Activated naive CD4-positive, alpha-beta T cell (primary cell): ENCODE measurements at regions not wholly inside any gene's neighbourhood (a gene's known extent, or its start where the extent isn't known, plus 50 kb on each side); places are given as distances from the start of the nearest gene placed in this dataset.
"Not testable (repeated sequence)": the region's sequence is repeated elsewhere in the genome, so short reads cannot be mapped to it uniquely, and the experiment has no call there.

Experiments
- DNase-seq, 4 experiments: peaks; one replicate each; lab custom pipeline; 2025; lab: John Stamatoyannopoulos, UW

DNA sequence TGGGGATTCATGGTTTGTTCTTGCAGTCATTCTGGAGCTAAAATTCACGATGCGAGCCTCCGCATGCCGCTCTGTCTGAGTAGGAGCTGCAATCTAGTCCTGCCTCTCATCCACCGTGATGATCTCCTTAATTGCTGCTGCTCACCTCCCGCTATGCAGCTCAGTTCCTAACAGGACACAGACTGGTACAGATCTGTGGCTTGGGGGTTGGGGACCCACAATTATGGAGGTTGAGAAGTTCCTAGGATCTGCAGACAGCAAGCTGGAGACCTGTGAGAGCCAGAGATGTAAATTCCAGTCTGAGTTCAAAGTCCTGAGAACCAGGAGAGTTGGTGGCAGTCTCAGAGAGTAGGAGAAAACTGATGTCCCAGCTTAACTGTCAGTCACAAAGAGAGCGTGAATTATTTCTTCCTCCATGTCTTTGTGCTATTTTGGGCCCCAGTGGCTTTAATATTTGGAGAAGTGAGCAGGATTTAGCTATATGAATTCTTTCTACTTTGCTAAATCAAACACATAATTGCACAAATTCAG, 378.7 kb upstream of the MAN1A1 start:
- DNase-seq: no peak

DNA sequence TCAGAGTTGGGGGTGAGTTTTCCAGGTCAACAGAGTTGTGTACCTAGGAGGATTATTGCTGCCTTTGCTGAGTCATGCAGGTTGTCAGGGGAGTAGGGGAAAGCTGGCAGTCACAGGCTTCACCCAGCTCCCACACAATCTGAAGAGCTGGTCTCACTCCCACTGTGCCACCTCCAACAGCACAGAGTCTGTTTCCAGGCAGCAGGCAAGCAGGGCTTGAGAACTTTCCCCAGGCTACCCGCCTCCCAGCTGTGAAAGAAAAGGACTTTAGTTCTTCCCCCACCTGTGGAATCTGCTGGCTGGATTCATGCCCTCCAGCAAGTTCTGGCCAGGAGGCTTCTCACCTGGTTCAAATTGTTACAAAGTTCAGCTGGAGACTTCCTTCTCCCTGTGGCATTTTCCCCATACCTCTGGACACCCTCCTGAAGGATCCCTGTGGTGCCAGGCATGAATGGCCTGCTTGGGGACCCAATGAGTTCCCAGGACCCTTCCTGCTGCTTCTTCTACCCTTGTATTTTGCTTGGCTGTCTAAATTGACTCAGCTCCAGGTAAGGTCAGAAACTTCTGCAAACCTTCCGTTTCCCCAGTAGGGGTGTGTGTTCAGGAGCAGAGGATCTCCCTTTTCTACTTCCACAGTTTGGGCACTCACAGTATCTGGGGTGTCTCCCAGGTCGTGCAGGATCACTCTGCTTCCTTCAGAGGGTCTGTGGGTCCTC, 378.1 kb upstream of the MAN1A1 start:
- DNase-seq: no peak

DNA sequence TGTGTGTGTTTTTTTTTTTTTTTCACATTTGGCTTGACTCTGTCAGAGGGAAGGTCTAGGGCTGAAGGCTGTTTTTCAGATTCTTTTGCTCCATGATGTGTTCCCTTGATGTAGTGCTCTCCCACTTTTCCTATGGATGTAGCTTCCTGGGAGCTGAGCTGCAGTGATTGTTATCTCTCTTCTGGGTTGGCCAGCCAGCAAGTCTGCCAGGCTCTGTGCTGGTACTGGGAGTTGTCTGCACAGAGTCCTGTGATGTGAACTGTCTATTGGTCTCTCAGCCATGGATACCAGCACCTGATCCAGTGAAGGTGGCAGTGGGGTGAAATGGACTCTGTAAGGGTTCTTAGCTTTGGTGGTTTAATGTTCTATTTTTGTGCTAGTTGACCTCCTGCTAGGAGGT, 377.4 kb upstream of the MAN1A1 start:
- DNase-seq: not testable (repeated sequence)

DNA sequence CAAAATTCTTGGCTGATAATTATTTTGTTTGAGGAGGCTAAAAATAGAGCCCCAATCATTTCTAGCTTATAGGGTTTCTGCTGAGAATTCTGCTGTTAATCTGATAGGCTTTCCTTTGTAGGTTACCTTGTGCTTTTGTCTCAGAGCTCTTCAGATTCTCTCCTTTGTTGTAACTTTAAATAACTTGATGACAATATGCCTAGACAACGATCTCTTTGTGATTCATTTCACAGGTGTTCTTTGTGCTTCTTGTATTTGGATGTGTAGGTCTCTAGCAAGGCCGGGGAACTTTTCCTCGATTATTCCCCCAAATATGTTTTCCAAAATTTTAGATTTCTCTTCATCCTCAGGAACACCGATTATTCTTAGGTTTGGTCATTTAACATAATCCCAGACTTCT, 376.5 kb upstream of the MAN1A1 start:
- DNase-seq: no peak

DNA sequence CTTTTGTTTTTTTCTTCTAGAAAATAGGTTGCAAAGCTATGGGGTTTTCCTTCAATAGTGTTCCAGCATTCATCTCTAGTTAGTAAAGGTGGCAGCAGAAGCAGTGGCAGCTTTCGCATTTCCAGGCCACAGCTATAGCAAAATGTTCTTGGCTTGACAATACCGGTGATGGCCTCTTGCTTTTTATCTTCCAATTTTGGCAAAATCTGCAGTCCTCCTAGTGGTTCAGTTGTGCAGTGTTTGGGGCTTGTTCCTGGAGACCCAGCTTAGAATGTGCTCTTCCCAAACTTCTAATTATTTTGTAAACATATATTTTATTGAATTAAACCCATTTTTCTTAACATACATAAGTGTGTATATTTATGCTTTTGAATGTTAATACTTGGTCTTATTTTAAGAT, 370.6 kb upstream of the MAN1A1 start:
- no peak for DNase-seq

DNA sequence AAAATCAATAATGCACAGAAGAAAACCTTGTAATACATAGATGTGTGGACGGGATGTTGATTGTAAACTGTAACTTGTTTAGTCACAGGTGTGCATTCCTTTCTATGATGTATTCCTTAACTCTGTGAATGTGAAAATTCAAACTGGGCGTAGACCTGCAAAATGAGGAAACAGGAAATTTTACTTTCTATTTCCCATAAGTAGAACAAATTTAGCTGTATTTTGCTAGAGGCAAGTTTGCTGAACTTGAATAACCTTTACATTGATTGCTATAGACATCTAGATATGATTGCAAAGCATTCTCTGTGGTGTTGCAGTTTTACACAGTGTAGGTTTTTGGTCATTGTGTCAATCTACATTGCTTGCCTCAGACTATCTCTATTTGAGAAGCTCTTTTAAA, 368.4 kb upstream of the MAN1A1 start:
- no peak for DNase-seq

DNA sequence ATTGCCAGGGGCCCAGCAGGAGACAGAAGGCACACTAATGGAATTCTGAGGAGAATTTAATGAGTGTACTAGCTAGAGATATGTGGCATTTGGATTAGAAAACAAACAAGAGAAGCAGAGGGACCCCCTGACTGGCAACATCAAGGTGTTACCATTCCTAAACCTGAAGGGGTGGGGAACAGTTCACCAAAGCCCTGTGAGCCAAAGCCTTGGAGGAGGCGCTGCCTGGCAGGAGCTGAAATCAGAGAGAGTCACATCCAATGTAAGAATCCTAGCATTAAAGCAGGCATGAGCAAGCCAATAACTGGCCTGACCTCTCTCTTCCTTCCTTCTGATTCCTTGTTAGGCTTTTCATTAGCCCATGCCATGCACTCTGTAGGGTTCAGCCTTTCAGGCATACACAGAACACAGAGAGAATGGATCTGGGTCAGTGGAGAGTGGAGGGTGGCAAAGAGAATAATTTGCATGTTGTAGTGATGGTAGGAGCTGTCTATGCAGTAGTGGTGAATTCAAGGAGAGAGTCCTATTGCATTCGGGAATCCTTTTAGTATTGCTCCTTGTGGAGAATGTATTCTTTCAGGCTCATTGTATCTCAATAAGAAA, 367.2 kb upstream of the MAN1A1 start:
- DNase-seq: no peak

DNA sequence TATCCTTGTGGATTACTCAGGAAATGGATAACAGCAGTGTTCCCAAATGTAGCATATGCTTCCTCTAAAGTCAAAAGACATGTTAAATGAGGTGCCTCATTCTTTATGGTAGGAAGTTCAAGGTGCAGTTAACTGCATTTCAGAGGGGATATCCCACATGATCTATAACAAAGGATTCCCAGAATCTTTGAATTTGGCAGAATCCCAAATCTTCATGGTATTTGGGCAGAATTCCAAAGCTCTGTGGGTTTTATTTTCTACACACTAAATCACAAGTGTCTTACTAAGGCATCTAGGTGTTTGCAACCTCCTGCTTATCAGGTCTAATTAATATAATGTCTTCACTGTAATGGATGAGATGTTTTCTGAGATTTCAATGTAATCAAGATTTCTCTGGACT, 364.3 kb upstream of the MAN1A1 start:
- DNase-seq: no peak

DNA sequence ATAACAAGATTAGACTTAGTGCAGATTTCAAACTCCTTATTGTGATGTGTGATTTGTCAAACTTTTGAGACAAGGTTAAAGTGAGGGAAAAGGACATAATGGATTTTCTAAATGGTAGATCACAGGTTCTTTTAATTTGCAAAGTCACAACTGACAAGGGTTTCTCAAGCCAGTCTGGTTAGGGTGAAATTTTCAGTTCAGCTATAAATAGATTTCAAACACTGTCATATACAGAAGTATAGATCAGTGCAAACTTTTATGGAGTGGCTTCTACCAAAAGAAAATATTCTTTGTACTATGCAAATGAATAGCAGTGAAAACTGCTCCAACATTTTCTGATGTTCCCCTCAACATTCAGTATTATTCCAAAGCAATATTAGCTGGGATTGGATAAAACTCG, 337.1 kb upstream of the MAN1A1 start:
- no peak for DNase-seq

DNA sequence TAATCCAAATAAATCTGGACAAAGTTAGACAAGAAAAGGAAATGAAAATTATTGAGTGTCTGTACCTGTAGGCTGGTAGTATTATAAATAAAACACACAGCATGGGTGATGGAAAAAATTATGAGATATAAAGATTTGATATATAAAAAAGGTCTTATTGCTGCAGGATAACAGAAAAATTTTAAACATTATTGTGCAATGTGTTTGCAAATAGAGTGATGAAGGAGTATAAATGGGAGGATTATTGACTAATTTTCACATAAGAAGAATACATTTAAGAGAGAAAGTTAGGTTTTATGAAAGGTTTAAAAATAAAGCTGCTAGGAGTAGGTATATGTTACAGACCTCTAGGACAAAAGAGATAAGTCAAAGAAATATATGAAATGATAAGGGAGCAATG, 336.7 kb upstream of the MAN1A1 start:
- no peak for DNase-seq

DNA sequence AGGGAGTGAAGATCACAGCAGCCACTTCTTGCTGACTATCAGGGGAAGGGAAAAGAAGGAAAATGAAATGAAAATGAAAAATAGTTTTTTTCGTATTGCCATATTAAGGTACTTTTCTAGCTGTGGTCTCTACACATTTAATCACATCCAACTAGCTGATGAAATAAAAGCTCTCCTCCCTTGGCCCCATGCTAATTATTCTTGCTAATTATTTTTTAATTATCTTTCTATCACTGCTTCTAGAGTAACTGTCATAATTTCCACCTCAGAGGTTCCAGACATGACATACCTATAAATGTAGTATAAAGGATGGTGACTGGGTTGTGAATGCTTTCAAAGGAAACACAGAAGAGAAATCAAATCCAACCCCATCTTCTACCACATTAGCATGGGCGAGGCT, 334.1 kb upstream of the MAN1A1 start:
- DNase-seq: no peak

DNA sequence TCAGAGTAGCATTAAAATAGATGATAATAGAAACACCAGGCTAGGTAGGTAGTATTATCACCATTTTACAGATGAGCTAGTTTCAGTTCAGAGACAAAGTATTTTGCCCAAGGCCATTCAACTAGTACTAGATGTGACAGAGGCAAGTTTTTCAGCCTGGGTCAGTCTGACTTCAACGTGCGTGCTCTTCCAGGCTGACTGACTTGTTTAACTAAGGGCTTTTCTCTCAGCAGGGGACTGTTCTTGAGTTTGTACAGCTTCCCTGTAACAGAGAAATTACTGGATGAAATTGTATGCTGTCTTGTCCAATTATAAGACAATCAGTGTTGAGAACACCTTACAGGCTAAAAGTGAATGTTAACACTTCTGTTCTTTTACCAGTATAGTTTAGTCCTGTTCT, 333.5 kb upstream of the MAN1A1 start:
- DNase-seq: no peak

DNA sequence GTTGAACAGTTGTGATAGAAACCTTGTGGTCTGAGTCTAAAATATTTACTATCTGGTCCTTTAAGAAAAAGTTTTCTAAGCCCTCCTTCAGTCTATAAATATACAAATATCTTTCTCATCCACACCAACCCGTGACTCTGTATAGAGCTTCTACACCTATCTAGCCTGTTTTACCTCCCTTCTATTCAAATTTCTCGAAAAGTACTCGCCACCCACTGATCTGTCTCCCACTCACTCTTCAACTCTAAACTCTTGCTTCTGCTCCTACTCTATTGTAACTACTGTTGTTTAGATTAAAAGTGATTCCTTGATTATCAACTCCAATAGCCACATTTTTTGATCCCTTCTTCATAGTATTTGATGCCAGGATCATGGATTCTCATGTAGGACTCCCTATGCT, 329.4 kb upstream of the MAN1A1 start:
- DNase-seq: no peak

DNA sequence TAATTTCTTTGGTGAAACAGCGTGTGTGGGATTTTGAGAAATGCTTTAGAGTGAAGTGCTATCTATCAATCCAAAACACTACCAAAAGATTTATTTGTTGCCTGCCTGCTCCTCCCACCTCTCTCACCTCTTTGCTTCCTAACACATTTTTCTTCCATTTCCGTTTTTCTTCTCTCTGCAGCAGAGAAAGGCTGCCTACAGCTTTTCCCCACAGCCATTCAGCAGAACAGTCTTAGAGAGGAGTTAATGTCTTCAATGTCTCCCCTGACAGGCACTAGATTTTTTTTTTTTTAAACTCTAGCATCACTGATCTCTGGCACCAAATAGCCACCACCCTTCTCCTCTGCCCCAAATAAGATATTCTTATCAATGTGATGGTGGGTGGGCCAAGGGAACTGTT, 327.8 kb upstream of the MAN1A1 start:
- no peak for DNase-seq

DNA sequence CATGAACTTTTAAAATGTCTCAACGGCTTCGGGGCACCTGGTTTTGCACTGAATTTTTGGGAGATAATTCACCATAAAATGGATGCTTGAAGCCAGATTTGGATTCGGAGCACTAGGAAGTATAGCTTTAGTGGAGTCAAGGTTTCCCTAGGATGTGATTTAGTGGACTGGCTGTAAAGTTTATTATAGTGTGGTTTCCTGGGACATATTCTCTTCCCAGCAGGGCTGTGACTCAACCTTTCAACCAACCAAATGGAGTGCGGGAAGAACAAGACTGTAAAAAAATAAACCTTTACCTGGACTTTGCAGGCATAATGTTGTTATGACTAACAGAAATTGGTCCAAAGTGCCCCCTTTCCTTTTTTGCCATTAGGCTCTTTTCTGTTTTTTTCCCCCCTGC, 327.4 kb upstream of the MAN1A1 start:
- DNase-seq: no peak

DNA sequence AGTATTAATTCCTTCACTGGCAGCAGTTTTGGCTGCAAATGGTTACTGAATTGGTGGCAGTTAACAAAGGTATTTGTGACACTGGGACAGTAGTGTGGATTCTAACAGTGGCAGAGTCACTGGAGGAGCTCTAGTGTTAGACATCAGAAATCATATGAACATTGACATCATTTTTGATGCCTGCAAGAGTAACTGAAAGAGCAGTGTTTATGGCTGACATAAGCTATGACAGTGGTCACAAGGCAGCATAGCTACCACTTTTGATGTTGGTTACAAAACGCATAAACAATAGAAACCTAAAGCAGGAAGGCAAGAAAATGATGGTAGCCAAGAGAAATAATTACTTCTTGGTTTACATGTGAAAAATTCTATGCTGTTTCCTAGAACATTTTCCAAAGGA, 326.7 kb upstream of the MAN1A1 start:
- no peak for DNase-seq

DNA sequence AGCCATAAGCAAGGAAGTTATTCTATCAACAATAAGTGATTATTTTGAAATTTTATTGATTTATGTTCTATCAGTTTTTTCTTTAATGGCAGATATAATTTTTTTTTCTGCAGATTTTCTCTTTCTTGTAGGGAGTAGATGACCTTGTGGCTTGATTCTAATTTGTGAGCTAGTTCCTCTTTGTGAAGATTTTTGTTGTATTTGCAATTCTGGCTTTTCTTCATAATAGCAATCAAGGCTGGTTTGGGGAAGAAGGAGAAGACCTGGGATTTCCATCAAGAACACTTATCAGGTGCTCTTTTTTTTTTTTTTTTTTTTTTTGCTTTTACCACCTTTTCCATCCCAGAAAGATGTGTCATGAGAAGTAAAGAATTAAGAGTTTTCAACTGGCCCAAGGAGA, 324.2 kb upstream of the MAN1A1 start:
- DNase-seq: no peak

DNA sequence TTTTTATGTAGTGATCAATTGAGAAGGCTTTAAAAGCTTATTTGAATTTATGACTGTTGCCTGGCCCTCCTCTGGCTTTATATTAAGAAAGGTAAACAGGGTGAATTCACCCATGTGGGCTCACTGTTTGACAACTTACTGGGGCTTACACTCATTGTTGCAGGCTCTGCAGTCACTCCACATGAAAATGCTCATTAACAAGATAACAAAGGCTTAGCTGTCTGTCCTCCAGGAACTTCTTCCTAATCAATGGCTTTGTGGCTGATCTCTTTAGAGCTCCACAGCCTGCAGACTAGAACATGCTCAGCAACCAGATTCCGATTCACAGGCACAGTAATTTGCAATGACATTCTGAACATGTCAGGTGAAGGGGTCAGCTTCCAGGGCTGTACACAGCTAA, 323.2 kb upstream of the MAN1A1 start:
- no peak for DNase-seq

DNA sequence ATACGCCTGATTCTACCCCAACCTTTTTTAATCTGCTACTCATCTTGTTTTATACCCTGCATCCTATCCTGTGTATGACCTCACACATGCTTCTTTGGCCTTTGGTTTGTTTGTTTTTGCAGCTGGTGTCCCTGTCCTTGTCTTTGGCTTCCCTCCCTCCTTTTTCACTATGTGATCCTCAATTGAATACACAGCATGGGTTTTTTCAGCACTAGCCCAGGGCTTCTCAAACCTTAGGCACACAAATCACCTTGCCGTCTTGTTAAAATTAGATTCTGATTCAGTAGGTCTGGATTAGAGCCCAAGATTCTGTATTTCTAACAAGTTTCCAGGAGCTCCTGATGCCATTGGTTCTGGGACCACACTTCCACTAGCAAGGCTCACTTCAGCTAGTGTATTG, 321.5 kb upstream of the MAN1A1 start:
- no peak for DNase-seq

DNA sequence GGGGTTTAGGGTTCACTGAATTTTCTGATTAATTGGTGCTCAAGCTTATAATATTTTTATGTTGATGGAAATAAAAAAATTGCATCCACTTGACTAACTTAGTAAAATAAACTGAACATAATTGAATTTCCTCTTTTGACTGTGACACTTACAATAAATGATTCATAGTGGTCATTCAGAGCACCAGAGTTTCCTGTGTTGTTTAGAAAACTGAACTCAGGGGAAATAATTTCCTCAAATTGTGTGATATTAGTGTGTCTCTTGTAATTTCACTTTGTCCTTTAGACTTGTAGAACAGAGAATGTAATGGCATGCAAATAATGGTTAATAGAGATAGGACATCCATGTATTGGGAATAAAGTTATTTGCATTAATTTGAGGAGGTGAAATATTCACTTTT, 319.7 kb upstream of the MAN1A1 start:
- no peak for DNase-seq

DNA sequence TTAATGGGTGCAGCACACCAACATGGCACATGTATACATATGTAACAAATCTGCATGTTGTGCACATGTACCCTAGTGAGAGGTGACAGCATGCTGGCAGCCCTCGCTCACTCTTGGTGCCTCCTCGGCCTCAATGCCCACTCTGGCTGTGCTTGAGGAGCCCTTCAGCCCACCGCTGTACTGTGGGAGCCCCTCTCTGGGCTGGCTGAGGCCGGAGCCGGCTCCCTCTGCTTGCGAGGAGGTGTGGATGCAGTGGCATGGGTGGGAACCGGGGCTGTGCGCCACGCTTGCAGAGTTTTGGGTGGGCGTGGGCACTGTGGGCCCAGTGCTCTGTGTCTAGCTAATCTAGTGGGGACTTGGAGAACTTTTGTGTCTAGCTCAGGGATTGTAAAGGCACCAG, 315.9 kb upstream of the MAN1A1 start:
- not testable (repeated sequence) for DNase-seq

DNA sequence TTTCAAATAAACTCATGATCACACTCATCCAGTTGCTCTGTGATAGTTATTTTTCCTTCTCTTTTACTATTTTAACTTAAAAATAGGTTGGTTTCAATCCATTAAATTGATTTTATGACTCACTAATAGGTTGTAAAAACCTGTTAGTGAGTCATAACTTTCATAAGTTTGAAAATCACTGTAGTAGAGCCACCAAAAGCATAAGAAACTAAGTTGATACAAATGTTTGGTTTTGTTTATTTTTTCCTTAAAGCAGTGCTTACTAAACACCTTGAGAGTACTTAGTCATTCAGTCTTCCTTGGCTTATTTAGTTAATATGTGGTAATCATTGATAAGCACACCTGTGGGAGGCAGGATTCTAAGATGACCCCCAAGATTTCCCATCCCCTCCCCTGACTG, 312.1 kb upstream of the MAN1A1 start:
- no peak for DNase-seq

DNA sequence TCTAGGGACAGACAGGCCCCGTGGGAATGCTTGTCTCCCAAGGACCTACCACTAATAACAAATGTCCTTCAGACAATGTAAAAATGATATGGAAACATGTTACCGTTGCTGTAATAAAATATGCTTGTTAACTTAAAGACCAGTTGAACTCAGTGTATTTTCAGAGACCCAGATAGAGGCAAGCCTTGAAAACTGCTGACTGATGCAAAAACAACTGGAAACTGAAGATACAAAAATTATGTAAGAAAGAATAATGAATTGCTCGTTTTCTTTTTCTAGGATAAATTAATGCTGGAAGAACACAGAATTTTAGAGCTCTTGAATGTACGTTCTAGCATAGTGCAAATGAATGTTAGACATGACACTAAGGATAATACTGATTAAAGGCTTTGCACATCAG, 311.5 kb upstream of the MAN1A1 start:
- no peak for DNase-seq

DNA sequence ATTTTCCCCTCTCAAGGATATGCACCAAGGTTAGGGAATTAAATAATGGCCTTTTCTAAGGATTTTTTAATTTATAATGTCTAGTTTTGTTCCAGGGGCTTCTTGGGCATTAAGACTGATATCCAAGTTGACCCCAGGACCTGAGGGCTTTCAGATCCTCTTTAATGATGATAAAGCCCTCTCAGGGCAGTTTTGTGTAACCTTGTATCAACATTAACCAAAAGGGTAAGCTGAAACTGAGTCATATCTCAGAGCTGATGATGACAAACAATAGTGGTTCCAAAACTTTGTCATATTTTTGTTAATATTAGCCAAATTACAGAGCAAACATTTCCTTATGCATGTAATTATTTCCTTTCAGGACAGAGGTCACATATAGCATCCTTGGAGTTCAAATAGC, 309.4 kb upstream of the MAN1A1 start:
- no peak for DNase-seq
